Heart left ventricle (tissue), 13 donors: ENCODE measurements at regions not wholly inside any gene's neighbourhood (a gene's known extent, or its start where the extent isn't known, plus 50 kb on each side); places are given as distances from the start of the nearest gene placed in this dataset.

ENCODE experiments used
- POLR2A ChIP-seq, 2 donors: fragments of 450-650 bp; IDR thresholded peaks; one replicate each; pipeline ENCODE4 v1.6.1; 2017; ENCODE audit warnings: antibody characterized with exemption in 2 of 2, mild to moderate bottlenecking in 2 of 2, moderate library complexity in 2 of 2
- TF ChIP-seq, protein P1 (sequence below), 12 donors: fragments of 200-600 bp; sonication (generic) in 4 of 12; IDR thresholded peaks; one replicate each; pipeline versions ENCODE4 v1.5.0 to v1.8.0; 2018 to 2022; ENCODE audit warnings: antibody characterized with exemption in 12 of 12, mild to moderate bottlenecking in 5 of 12
- donor health status: ischemic (EF 13 %, LVEDD 7.1; RV severe dilation, severe dysfunction).
- donor health status: DM: no; HTN: yes; CAD: no.
- donor health status: DM: no; HTN: no; CAD: no.
- donor health status: ischemic (EF 25% LVEDD 6.9; RV normal size, moderate dysfunction).
- donor health status: ischemic (EF 25% LVEDD 5.7; RV mildly dilated, moderate dysfunction).
- donor health status: ischemic (EF 35%, LVEDD 5.7; RV mildly dilated, moderate dysfunction).
- donor health status: nonischemic (EF 11% LVEDD 7.7; RV severe dilation, severe dysfunction).
- donor health status: DM: yes; HTN: yes; CAD: no.
- donor health status: PGD.
- donor health status: ischemic (EF 29% LVEDD 5.4; RV normal size, mild dysfunction).
- donor health status: nonischemic (EF 23%, LVEDD 6.1; RV moderate dilation, normal function).

DNA sequence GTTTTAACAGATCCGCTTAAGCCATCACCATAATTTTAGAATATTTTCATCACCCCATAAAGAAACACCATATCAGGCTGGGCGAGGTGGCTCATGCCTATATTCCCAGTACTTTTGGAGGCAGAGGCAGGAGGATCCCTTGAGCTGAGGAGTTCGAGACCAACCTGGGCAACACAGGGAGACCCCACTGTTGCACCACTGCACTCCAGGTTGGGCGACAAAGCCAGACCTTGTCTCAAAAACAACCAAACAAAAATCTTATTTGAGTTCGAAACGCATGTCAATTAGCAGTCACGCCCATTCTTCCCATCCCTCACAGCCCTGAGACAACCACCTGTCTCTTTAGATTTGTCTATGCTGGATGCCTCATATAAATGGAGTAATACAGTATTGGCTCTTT is 119.9 kb downstream of the KLF13 start:
- TF ChIP-seq POLR2A (IDR thresholded peaks at IDR 0.05): no peak
- TF ChIP-seq, protein P1, sequence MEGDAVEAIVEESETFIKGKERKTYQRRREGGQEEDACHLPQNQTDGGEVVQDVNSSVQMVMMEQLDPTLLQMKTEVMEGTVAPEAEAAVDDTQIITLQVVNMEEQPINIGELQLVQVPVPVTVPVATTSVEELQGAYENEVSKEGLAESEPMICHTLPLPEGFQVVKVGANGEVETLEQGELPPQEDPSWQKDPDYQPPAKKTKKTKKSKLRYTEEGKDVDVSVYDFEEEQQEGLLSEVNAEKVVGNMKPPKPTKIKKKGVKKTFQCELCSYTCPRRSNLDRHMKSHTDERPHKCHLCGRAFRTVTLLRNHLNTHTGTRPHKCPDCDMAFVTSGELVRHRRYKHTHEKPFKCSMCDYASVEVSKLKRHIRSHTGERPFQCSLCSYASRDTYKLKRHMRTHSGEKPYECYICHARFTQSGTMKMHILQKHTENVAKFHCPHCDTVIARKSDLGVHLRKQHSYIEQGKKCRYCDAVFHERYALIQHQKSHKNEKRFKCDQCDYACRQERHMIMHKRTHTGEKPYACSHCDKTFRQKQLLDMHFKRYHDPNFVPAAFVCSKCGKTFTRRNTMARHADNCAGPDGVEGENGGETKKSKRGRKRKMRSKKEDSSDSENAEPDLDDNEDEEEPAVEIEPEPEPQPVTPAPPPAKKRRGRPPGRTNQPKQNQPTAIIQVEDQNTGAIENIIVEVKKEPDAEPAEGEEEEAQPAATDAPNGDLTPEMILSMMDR (IDR thresholded peaks at IDR 0.05): no peak
